Tibial nerve (tissue), 4 donors: ENCODE measurements at regions not wholly inside any gene's neighbourhood (a gene's known extent, or its start where the extent isn't known, plus 50 kb on each side); places are given as distances from the start of the nearest gene placed in this dataset.

ENCODE experiments used
- EP300 ChIP-seq, 2 donors: sonication (generic); formaldehyde crosslinking; IDR thresholded peaks; one replicate each; pipeline ENCODE4 v1.6.1; 2017; ENCODE audit warnings: antibody characterized with exemption in 2 of 2, mild to moderate bottlenecking in 1 of 2
- POLR2A ChIP-seq, 2 donors: fragments of 450-650 bp; IDR thresholded peaks; one replicate each; pipeline ENCODE4 v1.6.1; 2017; ENCODE audit warnings: antibody characterized with exemption in 2 of 2, mild to moderate bottlenecking in 2 of 2, moderate library complexity in 2 of 2
- TF ChIP-seq, protein P1 (sequence below), 5 experiments: fragments of 200-600 bp in 3 of 5; fragments of 450-650 bp in 2 of 5; sonication (generic) in 3 of 5; IDR thresholded peaks; one replicate each; pipeline ENCODE4 v1.5.1; 2016 to 2019; ENCODE audit warnings: antibody characterized with exemption in 5 of 5, mild to moderate bottlenecking in 3 of 5, moderate library complexity in 2 of 5

- TF ChIP-seq, protein P1, sequence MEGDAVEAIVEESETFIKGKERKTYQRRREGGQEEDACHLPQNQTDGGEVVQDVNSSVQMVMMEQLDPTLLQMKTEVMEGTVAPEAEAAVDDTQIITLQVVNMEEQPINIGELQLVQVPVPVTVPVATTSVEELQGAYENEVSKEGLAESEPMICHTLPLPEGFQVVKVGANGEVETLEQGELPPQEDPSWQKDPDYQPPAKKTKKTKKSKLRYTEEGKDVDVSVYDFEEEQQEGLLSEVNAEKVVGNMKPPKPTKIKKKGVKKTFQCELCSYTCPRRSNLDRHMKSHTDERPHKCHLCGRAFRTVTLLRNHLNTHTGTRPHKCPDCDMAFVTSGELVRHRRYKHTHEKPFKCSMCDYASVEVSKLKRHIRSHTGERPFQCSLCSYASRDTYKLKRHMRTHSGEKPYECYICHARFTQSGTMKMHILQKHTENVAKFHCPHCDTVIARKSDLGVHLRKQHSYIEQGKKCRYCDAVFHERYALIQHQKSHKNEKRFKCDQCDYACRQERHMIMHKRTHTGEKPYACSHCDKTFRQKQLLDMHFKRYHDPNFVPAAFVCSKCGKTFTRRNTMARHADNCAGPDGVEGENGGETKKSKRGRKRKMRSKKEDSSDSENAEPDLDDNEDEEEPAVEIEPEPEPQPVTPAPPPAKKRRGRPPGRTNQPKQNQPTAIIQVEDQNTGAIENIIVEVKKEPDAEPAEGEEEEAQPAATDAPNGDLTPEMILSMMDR (IDR thresholded peaks at IDR 0.05), result no peak
- no peak for TF ChIP-seq POLR2A (IDR thresholded peaks at IDR 0.05)
- TF ChIP-seq EP300 (IDR thresholded peaks at IDR 0.05), result no peak
Observed at GRCh38 chr4:81549984-81550383, 78.3 kb upstream of the RASGEF1B start.
